SH-SY5Y (cell line): ENCODE measurements at regions not wholly inside any gene's neighbourhood (a gene's known extent, or its start where the extent isn't known, plus 50 kb on each side); places are given as distances from the start of the nearest gene placed in this dataset.

Source experiments
- GATA2 ChIP-seq: IDR thresholded peaks from 2 replicates; pipeline ENCODE4 v1.6.1; 2011; ENCODE audit warnings: mild to moderate bottlenecking, low read depth, low read length
- GATA3 ChIP-seq: IDR thresholded peaks from 2 replicates; pipeline ENCODE4 v1.6.1; 2011; ENCODE audit warnings: low read depth, mild to moderate bottlenecking, low read length, moderate library complexity

- no peak for TF ChIP-seq GATA3
- TF ChIP-seq GATA2, result no peak
Observed at GRCh38 chr15:97502038-97502437, 458.5 kb upstream of the ARRDC4 start.
